ENCODE measurements at regions not wholly inside any gene's neighbourhood (a gene's known extent, or its start where the extent isn't known, plus 50 kb on each side); places are given as distances from the start of the nearest gene placed in this dataset.

DNA sequence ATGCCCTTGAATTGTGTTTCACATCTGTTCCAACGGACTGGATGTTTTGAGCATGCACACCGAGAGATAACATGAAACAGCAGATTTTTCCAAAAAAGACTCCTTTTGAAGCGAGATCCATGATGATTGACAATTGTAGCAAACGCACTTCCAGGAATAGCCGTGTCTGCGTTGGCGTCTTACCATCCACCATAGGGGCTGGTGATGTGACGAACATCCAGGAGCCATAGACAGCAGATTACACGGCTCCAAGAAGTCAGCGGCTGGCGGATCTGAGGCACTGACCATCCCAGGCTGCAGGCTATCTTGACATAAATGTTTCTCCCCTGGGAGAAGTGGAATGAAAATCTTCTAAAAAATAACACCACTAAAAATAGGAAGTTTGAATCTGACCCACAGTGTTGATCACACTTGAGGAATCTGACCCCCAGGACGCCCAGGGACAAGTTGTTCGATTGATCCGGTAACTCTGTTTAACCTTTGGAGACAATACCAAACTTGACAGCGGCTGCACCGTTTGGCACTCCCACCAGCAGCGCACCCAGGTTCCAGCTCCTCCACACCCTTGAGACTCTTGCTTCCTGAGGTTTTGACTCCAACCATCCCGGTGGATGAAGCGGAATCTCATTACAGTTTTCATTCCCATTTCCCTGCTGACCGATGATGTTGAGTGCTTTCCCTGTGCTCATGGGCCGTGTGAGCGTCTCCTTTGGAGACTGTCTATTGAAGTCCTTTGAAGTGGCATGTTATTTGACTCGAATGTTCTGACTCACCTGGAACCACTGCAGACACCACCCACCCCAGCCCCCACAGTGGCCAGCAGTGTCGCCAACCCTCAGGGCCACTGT lies 140.0 kb upstream of the GPC1 start:
- DNase-seq (ENCODE audit: low read depth in 2 of 3, low spot score in 2 of 3), result no peak

DNA sequence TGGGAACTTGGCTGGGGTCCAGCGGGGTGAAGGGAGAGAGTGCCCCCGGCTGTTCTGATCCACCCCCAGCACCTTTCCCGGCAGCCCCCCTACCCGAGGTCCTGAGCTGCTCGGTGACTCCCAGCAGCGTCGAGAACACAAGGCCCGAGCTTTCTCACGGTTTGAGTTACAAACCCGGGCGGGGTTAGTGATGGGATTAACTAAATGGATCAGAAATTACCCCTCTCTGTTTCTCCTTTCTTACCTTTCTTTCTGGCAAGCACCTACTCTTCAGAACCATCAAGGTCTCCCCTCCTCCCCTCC lies 139.4 kb upstream of the GPC1 start:
- DNase-seq (ENCODE audit: low read depth in 2 of 3, low spot score in 2 of 3), result no peak

- DNase-seq (ENCODE audit: low read depth in 2 of 3, low spot score in 2 of 3), result no peak
Measured at GRCh38 chr2:240296476-240297255, 138.8 kb upstream of the GPC1 start.

DNA sequence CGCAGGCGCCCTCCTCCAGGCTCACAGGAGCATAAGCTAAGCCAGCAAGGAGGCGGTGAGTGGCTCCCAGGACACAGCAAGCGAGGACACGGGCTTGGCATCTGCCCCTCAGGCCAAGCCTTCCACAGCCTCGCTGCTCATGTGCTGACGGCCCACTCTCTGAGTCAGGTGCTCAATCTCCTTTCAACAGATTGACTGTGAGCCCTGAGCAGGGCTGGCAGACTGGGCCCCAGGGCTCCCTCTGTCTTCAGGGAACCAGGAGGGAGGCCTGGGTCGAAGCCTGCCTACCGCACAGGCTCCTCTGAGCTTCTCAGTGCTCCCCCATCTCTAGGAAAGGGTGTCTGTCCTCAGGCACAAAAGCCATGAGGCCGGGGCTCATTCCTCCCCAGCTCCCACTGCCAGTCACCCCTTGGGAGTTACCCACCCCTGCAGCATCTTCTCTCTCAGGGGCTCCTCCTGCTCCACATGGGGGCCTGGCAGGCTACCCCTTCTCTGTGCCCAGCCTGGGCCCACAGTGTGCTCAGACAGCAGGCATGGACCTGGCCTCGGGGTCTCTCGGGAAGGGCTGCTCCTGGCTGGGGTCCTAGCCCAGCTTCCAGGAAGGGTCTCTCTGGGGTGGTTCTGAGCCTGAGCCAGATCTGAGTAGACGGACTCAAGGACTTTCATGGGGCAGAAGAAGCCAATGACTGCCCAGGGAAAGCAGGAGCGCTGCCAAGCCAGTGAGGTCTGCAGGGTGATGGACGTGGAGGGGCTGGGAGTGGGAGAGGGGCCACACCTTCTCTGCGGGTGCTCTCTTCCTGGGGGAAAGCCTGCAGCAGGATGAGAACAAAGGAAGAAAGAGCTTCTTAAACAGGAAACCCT lies 138.0 kb upstream of the GPC1 start:
- DNase-seq (ENCODE audit: low read depth in 2 of 3, low spot score in 2 of 3), result no peak

DNA sequence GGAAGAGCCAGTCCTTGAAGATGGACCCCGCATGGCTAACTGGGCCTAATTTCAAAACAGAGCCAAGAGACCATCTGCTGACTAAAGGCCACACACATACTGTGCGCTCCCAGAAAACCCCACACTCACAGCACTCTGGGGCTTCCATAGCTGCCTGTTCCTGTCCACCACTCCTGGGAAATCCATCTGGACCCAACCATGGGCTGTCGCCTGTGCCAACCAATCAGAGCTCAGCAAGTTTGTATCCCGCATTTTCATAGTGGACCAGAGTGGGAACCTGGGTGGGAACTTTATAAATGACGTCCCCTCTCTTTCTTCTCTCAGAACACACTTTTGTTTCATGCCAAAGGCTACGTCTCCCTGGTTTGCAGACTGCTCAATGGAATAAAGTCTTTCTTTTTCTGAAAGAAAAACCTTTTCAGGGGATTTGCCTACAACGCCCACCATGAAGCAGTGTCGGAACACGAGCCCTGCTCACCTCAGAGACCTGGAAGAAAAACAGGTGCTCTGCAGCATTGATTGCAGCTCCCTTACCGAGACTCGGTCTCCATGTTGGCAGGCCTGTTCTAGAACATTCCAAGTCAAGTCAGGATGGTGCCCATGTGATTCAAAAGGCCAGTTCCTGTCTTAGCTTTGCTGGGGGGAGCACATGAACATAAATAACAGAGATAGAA lies 137.2 kb upstream of the GPC1 start:
- no peak for DNase-seq (ENCODE audit: low read depth in 2 of 3, low spot score in 2 of 3)

DNA sequence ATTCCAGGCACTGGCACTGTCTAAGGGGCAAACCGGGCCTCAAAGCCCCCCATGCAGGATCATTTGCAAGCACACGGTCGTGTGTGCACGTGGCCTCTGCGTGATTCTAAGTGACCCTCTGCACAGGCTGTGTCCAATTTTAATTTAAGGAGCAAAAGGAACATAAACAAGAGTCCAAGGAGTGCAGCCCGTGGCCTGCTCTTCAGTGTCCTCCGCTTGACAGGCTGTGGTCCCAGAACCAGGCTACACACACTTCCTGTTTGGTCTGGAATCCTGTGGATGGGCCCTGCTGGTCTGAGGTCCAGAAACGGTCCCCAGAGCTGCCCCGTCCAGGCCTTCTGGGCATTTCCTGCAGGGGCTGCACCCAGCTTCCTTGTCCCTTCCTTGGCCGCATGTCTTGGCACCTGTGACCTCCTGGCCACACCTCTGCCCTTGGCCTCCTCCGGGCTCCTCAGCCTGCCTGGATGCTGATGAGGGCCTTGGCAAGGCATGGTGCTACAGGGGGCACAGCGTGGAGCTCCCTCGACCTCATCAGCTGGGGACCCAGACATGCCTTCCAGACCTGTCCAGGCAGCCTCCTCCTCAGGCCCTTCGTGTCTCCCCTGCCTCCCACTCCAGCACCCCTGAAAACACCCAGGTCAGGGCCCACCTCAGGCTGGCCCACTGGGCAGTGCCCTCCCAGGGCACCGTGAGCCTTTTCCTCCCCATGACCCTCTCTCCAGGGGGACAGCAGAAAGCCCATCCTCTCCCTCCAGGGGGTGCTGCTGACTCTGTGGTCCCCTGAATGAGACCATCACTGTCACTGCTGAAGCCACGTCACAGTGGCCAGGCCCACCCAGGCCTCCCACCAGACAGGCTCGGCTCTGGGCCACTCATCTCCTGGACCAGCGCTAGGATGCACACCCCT lies 136.4 kb upstream of the GPC1 start:
- peak in 1 of 3 donors; percentile 3 for DNase-seq (ENCODE audit: low read depth in 2 of 3, low spot score in 2 of 3)

DNA sequence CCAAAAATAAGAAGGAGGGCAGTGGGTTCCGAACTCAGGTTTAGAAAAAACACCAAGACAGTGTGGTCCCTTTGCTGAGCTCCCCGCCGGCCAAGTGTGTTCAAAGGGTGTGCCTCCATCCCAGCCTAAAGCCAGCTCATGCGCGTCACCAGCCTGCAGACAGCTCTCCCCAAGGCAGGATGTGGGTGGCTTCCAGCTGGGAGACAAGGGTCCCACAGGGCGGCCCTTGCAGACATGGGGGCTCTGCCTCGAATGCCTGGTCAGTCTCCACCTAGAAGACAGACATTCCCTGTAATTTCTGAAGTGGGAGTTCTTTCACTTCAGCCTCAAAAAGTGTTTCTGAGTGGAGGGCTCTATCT lies 135.8 kb upstream of the GPC1 start:
- DNase-seq (ENCODE audit: low read depth in 2 of 3, low spot score in 2 of 3), result no peak

DNA sequence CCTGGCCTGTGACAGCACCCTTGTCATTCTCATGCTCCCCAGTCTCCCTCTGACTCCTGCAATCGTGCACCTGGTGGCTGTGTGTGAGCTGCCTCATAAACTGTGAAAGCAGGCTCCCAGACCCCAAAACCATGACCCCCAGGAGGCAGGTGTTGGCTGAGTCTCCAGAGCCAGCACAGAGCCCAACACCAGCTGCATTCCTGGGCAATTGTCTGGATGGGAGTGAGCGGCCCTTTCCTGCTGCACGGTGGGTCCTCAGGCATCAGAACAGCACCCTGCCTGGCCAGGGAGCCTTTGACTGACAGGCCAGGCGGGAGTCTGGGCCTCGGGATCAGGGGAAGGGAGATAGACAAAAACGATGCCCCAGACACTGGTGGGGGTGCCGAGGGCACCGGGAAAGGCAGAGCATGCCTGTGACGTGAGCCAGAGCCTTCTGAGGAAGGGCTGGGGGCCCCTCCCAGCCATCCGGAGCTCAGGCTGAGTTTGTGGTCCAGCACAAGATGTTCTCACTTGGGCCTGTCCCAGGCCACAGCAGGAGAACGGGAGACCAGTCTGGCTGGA lies 135.1 kb upstream of the GPC1 start:
- no peak for DNase-seq (ENCODE audit: low read depth in 2 of 3, low spot score in 2 of 3)

- DNase-seq (ENCODE audit: low read depth in 2 of 3, low spot score in 2 of 3), result no peak
Measured at GRCh38 chr2:240300840-240301239, 134.6 kb upstream of the GPC1 start.

DNA sequence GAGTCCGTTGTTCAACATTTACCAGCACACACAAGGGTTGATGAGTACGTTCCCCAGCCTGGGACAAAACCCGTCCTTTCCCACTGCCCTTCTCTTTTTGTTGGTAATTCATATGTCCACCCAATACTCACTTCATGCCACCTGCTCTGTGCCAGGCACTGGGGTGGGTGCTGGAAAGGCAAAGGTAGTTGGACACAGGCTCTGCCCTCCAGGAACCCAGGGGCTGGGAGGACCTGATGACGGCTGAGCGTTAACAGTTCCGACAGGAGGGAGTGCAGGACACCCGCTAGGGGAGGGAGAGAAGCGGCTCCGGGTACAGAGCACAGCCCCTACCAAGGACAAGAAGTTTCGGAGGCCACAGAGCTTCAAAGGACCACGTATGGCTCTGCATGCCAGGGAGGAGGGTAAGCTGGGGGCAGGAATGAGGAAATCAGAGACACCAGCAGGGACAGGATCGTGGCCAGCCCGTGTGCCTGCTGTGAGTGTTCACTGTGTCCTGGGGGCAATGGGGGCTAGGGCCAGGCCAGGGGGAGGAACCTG lies 134.1 kb upstream of the GPC1 start:
- DNase-seq (ENCODE audit: low read depth in 2 of 3, low spot score in 2 of 3), result no peak

DNA sequence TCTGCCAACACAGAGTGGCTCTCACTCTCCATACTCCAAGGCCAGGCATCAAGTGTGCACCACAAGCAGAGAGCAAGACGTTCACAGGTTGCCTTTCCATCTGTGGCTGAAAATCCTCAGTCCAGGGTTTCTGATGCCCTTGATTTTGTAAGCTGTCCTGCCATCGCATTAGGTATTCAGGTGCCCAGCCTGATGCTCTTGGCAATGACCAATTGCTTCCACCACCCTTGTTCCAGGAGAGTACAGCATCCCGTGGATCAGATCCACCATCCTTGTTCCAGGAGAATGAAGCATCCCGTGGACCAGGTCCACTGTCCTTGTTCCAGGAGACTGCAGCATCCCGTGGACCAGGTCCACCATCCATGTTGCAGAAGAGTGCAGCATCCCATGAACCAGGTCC lies 133.4 kb upstream of the GPC1 start:
- DNase-seq (ENCODE audit: low read depth in 2 of 3, low spot score in 2 of 3), result no peak

DNA sequence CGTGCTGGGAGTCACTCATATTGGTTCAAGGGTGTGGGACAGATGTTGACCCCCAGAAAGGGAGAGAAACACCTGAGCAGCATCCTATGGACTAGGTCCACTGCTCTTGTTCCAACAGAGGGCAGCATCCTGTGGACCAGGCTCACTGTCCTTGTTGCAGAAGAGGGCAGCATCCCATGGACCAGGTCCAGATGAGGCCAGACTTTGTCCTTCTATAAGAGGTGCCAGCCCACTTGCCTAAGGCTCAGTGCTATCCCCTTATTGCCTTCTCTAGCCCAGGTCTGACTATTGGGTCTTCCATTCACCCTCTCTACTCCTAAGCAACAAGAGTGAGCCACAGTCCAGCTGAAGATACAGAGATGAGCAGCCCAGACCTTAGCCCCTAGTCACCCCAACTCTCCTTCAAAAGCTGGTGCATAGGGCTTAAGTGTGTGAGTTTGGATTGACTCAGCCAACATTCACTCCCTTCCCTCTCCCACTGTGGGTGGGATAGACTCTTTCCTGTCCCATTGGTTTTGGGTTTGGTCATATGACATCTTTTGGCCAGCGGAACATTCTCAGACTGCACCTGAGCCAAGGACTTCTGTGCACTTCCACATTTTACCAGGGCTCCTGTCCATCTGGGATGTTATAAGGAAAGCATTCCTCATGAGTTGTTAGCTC lies 132.4 kb upstream of the GPC1 start:
- no peak for DNase-seq (ENCODE audit: low read depth in 2 of 3, low spot score in 2 of 3)

DNA sequence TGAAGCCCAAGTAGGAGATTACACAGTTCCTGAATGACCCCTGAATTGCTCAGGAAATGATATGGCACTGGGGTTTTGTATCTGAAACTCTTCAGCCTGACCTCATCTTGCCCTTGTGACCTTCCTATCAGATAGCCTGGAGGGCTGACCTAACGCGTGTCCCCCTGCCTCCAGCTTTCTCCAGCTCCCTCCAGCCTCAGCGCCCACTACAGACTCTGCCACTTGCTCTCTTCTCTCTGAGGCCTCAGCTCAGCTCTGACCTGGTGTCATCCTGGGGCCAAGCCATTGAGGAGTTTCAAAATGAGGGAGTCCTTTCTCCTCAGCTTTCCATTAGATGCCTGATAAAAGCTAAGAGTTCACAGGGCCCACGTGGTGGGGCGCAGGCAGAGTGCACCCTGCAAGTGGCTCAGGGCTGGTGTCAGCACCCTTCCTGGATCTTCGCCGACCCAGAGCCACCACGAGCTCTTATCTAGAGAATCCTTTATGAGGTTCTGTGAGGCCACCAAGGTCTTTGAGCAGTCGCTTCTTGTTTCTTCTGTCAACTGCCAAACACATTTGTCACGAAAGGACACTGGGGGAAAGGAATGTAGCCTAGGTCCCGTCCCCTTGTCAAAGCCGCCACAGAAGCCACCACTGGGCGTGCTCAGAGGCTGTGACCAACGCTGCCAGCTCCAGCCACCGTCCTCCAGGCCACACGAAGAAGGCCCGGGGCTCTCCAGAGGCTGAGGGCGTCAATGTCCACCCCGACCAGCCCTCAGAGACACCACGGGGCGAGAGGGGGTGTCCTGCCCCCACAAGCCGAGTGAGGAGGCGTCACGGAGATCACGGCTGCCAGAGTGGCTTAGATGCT lies 131.3 kb upstream of the GPC1 start:
- DNase-seq (ENCODE audit: low read depth in 2 of 3, low spot score in 2 of 3), result no peak

DNA sequence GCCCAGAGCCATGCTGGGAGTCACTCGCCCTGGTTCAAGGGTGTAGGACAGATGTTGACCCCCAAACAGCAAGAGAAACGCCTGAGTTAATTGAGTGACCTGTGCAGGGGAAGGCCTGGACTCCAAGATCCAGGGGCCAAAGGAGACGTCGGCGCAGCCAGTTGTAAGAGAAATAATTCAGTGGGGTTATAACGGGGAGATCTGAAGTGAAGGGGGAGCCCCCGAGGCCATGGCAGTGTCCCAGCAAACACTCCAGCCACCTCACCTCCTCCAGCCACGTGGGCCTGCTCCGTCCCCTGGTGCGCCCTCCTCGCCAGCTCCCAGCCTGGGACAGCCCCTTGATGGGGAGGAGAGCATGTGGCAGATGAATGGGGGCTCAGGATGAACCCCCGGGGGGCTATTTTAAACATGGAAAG lies 130.7 kb upstream of the GPC1 start:
- DNase-seq (ENCODE audit: low read depth in 2 of 3, low spot score in 2 of 3), result no peak

- no peak for DNase-seq (ENCODE audit: low read depth in 2 of 3, low spot score in 2 of 3)
Measured at GRCh38 chr2:240305369-240305962, 130.0 kb upstream of the GPC1 start.

DNA sequence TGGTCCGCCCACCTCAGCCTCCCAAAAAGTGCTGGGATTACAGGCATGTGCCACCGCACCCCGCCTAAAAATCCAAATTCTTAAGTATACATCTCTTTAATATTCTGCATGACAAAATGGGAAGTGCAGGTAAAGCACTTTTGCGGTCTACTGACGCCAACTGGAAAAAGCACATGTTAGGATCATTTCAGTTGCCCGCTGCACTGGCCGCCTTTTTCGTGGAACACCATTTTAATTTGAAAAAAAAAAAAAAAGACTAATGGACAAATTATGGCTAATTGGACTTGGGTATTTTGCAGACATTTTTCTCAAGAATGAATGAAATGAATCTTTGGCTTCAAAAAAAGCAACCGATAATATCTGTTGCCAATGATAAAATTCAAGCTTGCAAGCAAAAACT lies 129.3 kb upstream of the GPC1 start:
- no peak for DNase-seq (ENCODE audit: low read depth in 2 of 3, low spot score in 2 of 3)

DNA sequence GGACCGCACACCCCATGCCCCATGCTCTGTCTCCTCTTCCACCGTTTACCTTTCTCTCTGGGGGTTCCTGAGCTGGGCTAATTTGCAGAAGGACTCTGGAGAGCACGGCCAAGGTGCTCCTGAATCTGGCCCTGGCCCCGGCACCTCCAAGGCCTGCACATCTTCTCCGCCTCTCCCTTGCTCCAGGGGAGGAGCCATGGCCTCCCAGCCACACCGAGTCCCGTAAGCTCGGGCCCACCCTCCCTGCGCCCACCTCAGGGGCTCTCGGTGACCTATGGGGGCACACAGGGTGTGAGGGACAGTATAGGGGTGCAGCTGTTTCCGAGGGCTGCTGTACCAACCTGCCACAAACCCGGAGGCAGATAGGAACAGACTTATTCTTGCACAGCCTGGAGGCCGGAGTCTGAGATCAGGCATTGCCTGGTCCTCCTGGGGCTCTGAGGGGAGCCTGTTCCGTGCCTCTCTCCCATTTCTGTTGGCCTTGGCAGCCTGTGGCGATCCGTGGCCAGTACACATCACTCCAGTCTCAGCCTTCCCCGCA lies 127.3 kb upstream of the GPC1 start:
- DNase-seq (ENCODE audit: low read depth in 2 of 3, low spot score in 2 of 3), result no peak
